HCT116 (cell line): ENCODE measurements at regions not wholly inside any gene's neighbourhood (a gene's known extent, or its start where the extent isn't known, plus 50 kb on each side); places are given as distances from the start of the nearest gene placed in this dataset.

Source experiments
- CTCF ChIP-seq, 3 experiments: fragments of 200-600 bp in 1 of 3; sonication (generic) in 1 of 3; IDR thresholded peaks in 2 of 3; conservative IDR thresholded peaks in 1 of 3; 2 replicates each; pipeline ENCODE4 v1.5.1; 2012 to 2017; ENCODE audit warnings: low read depth in 2 of 3, low read length in 2 of 3, antibody characterized with exemption in 1 of 3, borderline replicate concordance in 1 of 3, control low read depth in 1 of 3, mild to moderate bottlenecking in 1 of 3, mixed read lengths in 1 of 3, mixed run types in 1 of 3, moderate library complexity in 1 of 3; ENCODE audit not compliant: insufficient read depth in 1 of 3
- ELF1 ChIP-seq: IDR thresholded peaks from 2 replicates; pipeline ENCODE4 v1.6.1; 2012; ENCODE audit warnings: low read depth, borderline replicate concordance
- EZH2 ChIP-seq: fragments of 200-600 bp; sonication (generic); IDR thresholded peaks from 2 replicates; pipeline ENCODE4 v1.6.1; 2017; ENCODE audit warnings: antibody characterized with exemption, mixed run types
- EZH2phosphoT487 ChIP-seq: fragments of 200-600 bp; IDR thresholded peaks from 2 replicates; pipeline ENCODE4 v1.6.1; 2018; ENCODE audit warnings: antibody characterized with exemption, borderline replicate concordance
- JUND ChIP-seq: IDR thresholded peaks from 2 replicates; pipeline ENCODE4 v1.6.1; 2012
- MAX ChIP-seq: IDR thresholded peaks from 2 replicates; pipeline ENCODE4 v1.6.1; 2012
- POLR2A ChIP-seq: IDR thresholded peaks from 2 replicates; pipeline ENCODE4 v1.7.0; 2011; ENCODE audit warnings: borderline replicate concordance; ENCODE audit not compliant: insufficient read depth, insufficient read length; ENCODE audit errors: extremely low read depth
- POLR2AphosphoS5 ChIP-seq: IDR thresholded peaks from 2 replicates; pipeline ENCODE4 v1.6.1; 2011; ENCODE audit warnings: mild to moderate bottlenecking, low read depth, low read length, moderate library complexity
- RAD21 ChIP-seq: IDR thresholded peaks from 2 replicates; pipeline ENCODE4 v1.6.1; 2012; ENCODE audit warnings: low read depth, mild to moderate bottlenecking
- REST ChIP-seq: IDR thresholded peaks from 2 replicates; pipeline ENCODE4 v1.6.1; 2012; ENCODE audit warnings: low read depth
- SIN3A ChIP-seq: IDR thresholded peaks from 2 replicates; pipeline ENCODE4 v1.6.1; 2012; ENCODE audit warnings: low read depth
- SP1 ChIP-seq: IDR thresholded peaks from 2 replicates; pipeline ENCODE4 v1.6.1; 2012; ENCODE audit warnings: low read depth
- TCF7L2 ChIP-seq: IDR thresholded peaks from 2 replicates; pipeline ENCODE4 v1.7.0; 2011; ENCODE audit warnings: borderline replicate concordance, inconsistent platforms; ENCODE audit not compliant: insufficient read depth, insufficient read length; ENCODE audit errors: extremely low read depth
- ZBTB33 ChIP-seq: IDR thresholded peaks from 2 replicates; pipeline ENCODE4 v1.6.1; 2011; ENCODE audit warnings: mild to moderate bottlenecking, low read length, moderate library complexity; ENCODE audit not compliant: insufficient replicate concordance; ENCODE audit errors: extremely low read depth

GRCh38 chr15:81071120-81071519, 63.0 kb upstream of the CFAP161 start:
- no peak for TF ChIP-seq SIN3A
- no peak for TF ChIP-seq CTCF (IDR thresholded peaks at IDR 0.05 in 2 of 3, conservative IDR thresholded peaks at IDR 0.05 in 1 of 3; ENCODE audit: borderline replicate concordance in 1 of 3, insufficient read depth in 1 of 3, low read depth in 2 of 3, low read length in 2 of 3)
- no peak for TF ChIP-seq POLR2A
- no peak for TF ChIP-seq RAD21
- TF ChIP-seq EZH2: no peak
- TF ChIP-seq ELF1: no peak
- TF ChIP-seq REST: no peak
- TF ChIP-seq MAX: no peak
- TF ChIP-seq EZH2phosphoT487: no peak
- no peak for TF ChIP-seq TCF7L2
- TF ChIP-seq JUND: no peak
- no peak for TF ChIP-seq SP1
- no peak for TF ChIP-seq POLR2AphosphoS5
- TF ChIP-seq ZBTB33: no peak
